Lung (tissue), 11 donors: ENCODE measurements at regions not wholly inside any gene's neighbourhood (a gene's known extent, or its start where the extent isn't known, plus 50 kb on each side); places are given as distances from the start of the nearest gene placed in this dataset.
"Not testable (repeated sequence)": the region's sequence is repeated elsewhere in the genome, so short reads cannot be mapped to it uniquely, and the experiment has no call there.

Experiments used
- ATAC-seq: fragments of 200-7000 bp; cut with Tn5 transposase; one replicate; pipeline ENCODE4 v1.9.1; 2020; ENCODE audit warnings: moderate number of reproducible peaks; ENCODE audit not compliant: insufficient read depth, low FRiP score
- DNase-seq, 3 donors: peaks; one replicate each; pipeline ENCODE4 v3.0.0-alpha.2; 2013 to 2017
- H3K27ac ChIP-seq, 2 donors: one replicate each; pipeline ENCODE4 v1.5.1; 2013; ENCODE audit warnings: mild to moderate bottlenecking in 2 of 2, moderate library complexity in 2 of 2, control low read depth in 1 of 2, inconsistent platforms in 1 of 2, low read depth in 1 of 2, low read length in 1 of 2
- H3K27me3 ChIP-seq, 3 donors: one replicate each; pipeline ENCODE4 v1.5.1; 2013; ENCODE audit warnings: low read length in 2 of 3; ENCODE audit not compliant: control insufficient read depth in 3 of 3, insufficient read depth in 3 of 3
- H3K36me3 ChIP-seq, 4 donors: one replicate each; pipeline ENCODE4 v1.5.1; 2013; ENCODE audit warnings: low read length in 4 of 4, mild to moderate bottlenecking in 1 of 4, moderate library complexity in 1 of 4; ENCODE audit not compliant: control insufficient read depth in 4 of 4, insufficient read depth in 4 of 4
- H3K4me1 ChIP-seq, 5 donors: one replicate each; pipeline ENCODE4 v1.5.1; 2013; ENCODE audit warnings: low read length in 5 of 5, mild to moderate bottlenecking in 2 of 5, moderate library complexity in 1 of 5; ENCODE audit not compliant: control insufficient read depth in 5 of 5, insufficient read depth in 5 of 5
- H3K4me3 ChIP-seq: one replicate; pipeline ENCODE4 v1.5.1; 2013; ENCODE audit warnings: mild to moderate bottlenecking, control low read depth, moderate library complexity
- H3K9ac ChIP-seq, 2 donors: one replicate each; pipeline ENCODE4 v1.5.1; 2013; ENCODE audit warnings: low read length in 2 of 2, control low read depth in 1 of 2; ENCODE audit not compliant: insufficient read depth in 1 of 2
- H3K9me3 ChIP-seq, 4 donors: one replicate each; pipeline ENCODE4 v1.5.1; 2013; ENCODE audit warnings: low read length in 3 of 4, mild to moderate bottlenecking in 1 of 4, moderate library complexity in 1 of 4; ENCODE audit not compliant: control insufficient read depth in 4 of 4, insufficient read depth in 3 of 4
- whole genome bisulfite sequencing, 2 donors: extraction: QIAGEN DNeasy Blood & Tissue Kit; methylation state at CpG; one replicate each; pipeline ENCODE4 v1.1.7; 2013; 5-methylcytosine and 5-hydroxymethylcytosine counted together
- TF ChIP-seq, protein P1 (sequence below): IDR thresholded peaks from 2 replicates; pipeline ENCODE4 v1.5.1; 2012; ENCODE audit warnings: mild to moderate bottlenecking; ENCODE audit errors: control extremely low read depth, extremely low read depth
- donor health status: control.
- donor health status: control.
- donor health status: Bipolar disorder and iron deficiency.
- donor health status: healthy.
- donor health status: DM: yes; HTN: yes; CAD: no.

DNA sequence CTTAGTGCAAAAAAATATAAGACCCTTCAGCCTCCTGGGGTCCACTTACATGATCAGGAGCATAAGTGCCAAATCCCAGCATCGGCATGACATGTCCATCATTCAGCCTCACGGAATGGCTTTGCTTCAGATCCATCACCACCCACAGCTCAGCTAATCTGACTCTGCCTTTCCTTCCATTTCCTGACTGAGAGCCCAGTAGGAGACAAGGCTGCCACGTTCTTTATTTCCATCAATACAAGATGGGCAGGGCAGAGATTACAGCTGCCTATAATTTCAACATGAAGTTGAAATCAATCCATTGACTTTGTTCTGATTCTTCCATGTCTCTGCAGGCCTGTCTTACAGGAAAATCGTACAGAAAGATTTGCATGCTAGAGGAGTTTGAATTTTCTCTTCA is 76.4 kb upstream of the UCN3 start:
- no peaks in the 10 kb centered on the region for H3K36me3 ChIP-seq
- 84 to 90% methylated on average over 4 of the region's 4 CpGs for WGBS, 2 donors
- no peak overlapping the region for H3K4me3 ChIP-seq
- ATAC-seq (no peak), DNase-seq (no peak)
- no peaks in the 10 kb centered on the region for H3K9me3 ChIP-seq
- H3K9ac ChIP-seq, result no peak overlapping the region
- TF ChIP-seq, protein P1, sequence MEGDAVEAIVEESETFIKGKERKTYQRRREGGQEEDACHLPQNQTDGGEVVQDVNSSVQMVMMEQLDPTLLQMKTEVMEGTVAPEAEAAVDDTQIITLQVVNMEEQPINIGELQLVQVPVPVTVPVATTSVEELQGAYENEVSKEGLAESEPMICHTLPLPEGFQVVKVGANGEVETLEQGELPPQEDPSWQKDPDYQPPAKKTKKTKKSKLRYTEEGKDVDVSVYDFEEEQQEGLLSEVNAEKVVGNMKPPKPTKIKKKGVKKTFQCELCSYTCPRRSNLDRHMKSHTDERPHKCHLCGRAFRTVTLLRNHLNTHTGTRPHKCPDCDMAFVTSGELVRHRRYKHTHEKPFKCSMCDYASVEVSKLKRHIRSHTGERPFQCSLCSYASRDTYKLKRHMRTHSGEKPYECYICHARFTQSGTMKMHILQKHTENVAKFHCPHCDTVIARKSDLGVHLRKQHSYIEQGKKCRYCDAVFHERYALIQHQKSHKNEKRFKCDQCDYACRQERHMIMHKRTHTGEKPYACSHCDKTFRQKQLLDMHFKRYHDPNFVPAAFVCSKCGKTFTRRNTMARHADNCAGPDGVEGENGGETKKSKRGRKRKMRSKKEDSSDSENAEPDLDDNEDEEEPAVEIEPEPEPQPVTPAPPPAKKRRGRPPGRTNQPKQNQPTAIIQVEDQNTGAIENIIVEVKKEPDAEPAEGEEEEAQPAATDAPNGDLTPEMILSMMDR, result no peak
- H3K27me3 ChIP-seq, result peaks cover 0 to 4% (median 2%) of the 10 kb centered on the region in 3 donors
- H3K27ac ChIP-seq, result no peak overlapping the region
- H3K4me1 ChIP-seq, result peaks cover 0 to 5% (median 3%) of the 10 kb centered on the region in 5 donors

DNA sequence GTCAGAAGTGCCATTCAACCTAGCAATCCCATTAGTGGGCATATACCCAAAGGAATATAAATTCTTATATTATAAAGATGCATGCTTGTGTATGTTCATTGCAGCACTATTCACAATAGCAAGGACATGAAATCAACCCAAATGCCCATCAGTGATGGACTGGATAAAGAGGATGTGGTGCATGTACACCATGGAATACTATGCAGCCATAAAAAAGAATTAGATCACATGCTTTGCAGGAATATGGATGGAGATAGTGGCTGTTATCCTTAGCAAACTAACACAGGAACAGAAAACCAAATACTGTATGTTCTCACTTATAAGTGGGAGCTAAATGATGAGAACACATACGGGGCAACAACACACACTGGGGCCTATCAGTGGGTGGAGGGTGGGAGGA is 75.5 kb upstream of the UCN3 start:
- H3K27ac ChIP-seq, H3K36me3 ChIP-seq, DNase-seq, H3K9ac ChIP-seq, H3K4me3 ChIP-seq, H3K27me3 ChIP-seq, H3K4me1 ChIP-seq, ATAC-seq, H3K9me3 ChIP-seq: not testable (repeated sequence)
- WGBS, 2 donors, result 98 to 100% methylated on average over 1 of the region's 1 CpG

DNA sequence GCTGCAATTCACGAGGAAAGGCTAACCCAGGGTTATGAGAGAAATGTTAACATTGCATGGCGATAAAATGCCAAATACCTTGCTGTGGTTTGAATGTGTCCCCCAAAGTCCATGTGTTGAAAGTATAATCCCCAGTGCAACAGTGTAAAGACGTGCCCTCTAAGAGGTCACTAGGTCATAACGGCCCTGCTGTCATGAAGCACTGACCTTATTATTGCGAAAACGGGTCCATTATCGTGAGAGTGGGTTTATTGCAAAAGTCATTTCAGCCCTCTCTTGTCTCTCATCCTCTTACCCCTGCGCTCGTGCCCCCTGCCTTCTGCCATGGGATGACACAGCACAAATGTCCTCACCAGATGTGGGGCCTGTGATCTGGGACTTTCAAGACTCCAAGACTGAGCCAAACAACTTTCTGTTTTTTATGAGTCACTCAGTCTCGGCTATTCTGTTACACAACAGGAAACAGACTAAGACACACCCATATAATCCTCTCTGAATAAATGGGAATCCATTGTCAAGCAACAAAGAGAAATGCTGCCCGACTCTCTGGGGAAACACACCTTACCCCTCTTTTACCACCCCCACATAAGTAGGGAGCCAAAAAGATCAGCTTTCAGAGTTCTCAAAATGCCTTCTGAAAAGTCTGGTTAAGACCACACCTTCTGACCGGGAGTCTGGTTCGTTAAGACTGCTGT is 73.1 kb upstream of the UCN3 start:
- TF ChIP-seq, protein P1, result no peak
- DNase-seq (peak in 1 of 3 donors; percentile 35), ATAC-seq (peak; percentile 85)
- peaks cover 0 to 2% (median 0%) of the 10 kb centered on the region in 4 donors for H3K9me3 ChIP-seq
- H3K36me3 ChIP-seq, result no peaks in the 10 kb centered on the region
- 27 to 41% methylated on average over 13 of the region's 13 CpGs for WGBS, 2 donors
- H3K4me1 ChIP-seq, result peaks cover 0 to 9% (median 0%) of the 10 kb centered on the region in 5 donors
- H3K27me3 ChIP-seq, result no peaks in the 10 kb centered on the region
- no peak overlapping the region for H3K9ac ChIP-seq
- H3K4me3 ChIP-seq, result no peak overlapping the region
- H3K27ac ChIP-seq, result peak overlapping the region; percentile 84 to 93

DNA sequence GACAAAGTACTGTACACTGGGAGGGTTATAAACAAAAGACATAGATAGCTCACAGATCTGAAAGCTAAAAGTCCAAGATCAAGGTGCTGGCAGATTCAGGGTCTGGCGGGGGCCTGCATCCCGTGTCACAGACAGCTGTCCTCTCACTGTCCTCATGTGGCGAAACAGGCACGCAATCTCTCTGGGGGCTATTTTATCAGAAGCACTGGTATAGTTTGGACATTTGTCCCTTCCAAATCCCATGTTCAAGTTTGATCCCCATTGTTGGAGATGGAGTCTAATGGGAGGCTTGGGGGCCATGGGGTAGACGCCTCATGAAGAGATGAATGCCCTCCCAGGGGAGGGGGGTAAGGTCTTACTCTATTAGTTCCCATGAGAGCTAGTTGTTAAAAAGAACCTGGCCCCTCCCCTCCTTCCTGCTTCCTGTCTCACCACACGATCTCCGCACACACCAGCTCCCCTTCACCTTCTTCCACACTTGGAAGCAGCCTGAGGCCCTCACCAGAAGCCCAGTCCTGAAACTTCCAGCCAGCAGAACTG is 72.5 kb upstream of the UCN3 start:
- ATAC-seq, result no peak

DNA sequence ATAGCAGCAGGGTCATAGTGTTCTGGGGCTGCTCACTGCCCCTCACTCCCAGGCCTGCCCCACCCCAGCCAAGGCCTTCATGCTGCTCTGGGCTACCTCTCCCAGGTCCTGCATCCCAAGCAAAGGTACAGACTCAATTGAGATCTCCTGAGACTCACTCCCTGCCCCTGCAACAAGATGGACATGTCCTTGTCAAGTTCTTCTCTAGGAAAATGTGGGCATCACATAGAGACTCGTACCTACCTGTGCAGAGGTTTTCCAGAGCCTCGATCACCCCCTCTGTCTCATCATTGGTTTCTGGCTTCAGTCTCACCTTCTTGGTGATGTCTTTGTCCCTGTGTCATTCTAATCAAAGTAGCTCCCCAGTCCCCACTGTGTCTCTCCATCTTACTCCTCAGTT is 71.8 kb upstream of the UCN3 start:
- peaks cover 0 to 11% (median 0%) of the 10 kb centered on the region in 5 donors for H3K4me1 ChIP-seq
- not testable (repeated sequence) for ATAC-seq, H3K9me3 ChIP-seq, H3K9ac ChIP-seq, DNase-seq, H3K27me3 ChIP-seq, H3K4me3 ChIP-seq, H3K36me3 ChIP-seq
- WGBS, 2 donors, result 84 to 89% methylated on average over 2 of the region's 2 CpGs
- peak overlapping the region in 1 of 2 donors; percentile 13 for H3K27ac ChIP-seq

More for the DNA sequence above, 72.5 kb upstream of the UCN3 start:
- H3K4me3 ChIP-seq, result no peak overlapping the region
- 52 to 54% methylated on average over 7 of the region's 7 CpGs for WGBS, 2 donors
- no peak for DNase-seq
- H3K4me1 ChIP-seq, result peaks cover 0 to 11% (median 0%) of the 10 kb centered on the region in 5 donors
- H3K27ac ChIP-seq, result peak overlapping the region; percentile 72 to 93
- H3K36me3 ChIP-seq, result no peaks in the 10 kb centered on the region
- no peaks in the 10 kb centered on the region for H3K27me3 ChIP-seq
- H3K9ac ChIP-seq, result no peak overlapping the region
- H3K9me3 ChIP-seq, result peaks cover 0 to 2% (median 0%) of the 10 kb centered on the region in 4 donors
- TF ChIP-seq, protein P1, result no peak
